ENCODE measurements at regions not wholly inside any gene's neighbourhood (a gene's known extent, or its start where the extent isn't known, plus 50 kb on each side); places are given as distances from the start of the nearest gene placed in this dataset.

- ChIA-PET CTCF (no interaction called here), POLR2A (no interaction called here)
- Histone ChIP-seq H3K9me3 (ENCODE audit: control extremely low read depth in 1 of 5, control insufficient read depth in 4 of 5, insufficient read depth in 2 of 5, low read depth in 1 of 5, low read length in 4 of 5) (no peaks in the 10 kb centered on the region), H3K27ac (ENCODE audit: insufficient read depth in 1 of 2, low read depth in 1 of 2, low read length in 2 of 2, poor library complexity in 1 of 2, severe bottlenecking in 2 of 2) (no peak overlapping the region), H3K4me1 (ENCODE audit: control extremely low read depth in 1 of 4, control insufficient read depth in 4 of 4, insufficient read depth in 4 of 4, low read length in 3 of 4) (peaks cover 0 to 4% (median 2%) of the 10 kb centered on the region in 4 experiments), H3K4me3 (ENCODE audit: control insufficient read depth in 1 of 7, extremely low read depth in 1 of 7, insufficient read depth in 4 of 7, low read depth in 2 of 7, low read length in 6 of 7) (no peak overlapping the region), H3K36me3 (ENCODE audit: control insufficient read depth in 4 of 4, insufficient read depth in 4 of 4, low read length in 3 of 4) (no peaks in the 10 kb centered on the region), H3K27me3 (replicated peaks in 2 of 5; ENCODE audit: control insufficient read depth in 4 of 5, insufficient read depth in 5 of 5, low read length in 4 of 5) (no peaks in the 10 kb centered on the region)
- 94% methylated on average over 2 of the region's 2 CpGs for WGBS (ENCODE audit: insufficient coverage)
- DNase-seq: no peak
These were observed 99.2 kb upstream of the C1QTNF9B start for GRCh38 chr13:23996456-23996855.

- Histone ChIP-seq H3K27ac (ENCODE audit: insufficient read depth in 1 of 2, low read depth in 1 of 2, low read length in 2 of 2, poor library complexity in 1 of 2, severe bottlenecking in 2 of 2) (no peak overlapping the region), H3K4me3 (ENCODE audit: control insufficient read depth in 1 of 7, extremely low read depth in 1 of 7, insufficient read depth in 4 of 7, low read depth in 2 of 7, low read length in 6 of 7) (no peak overlapping the region), H3K27me3 (replicated peaks in 2 of 5; ENCODE audit: control insufficient read depth in 4 of 5, insufficient read depth in 5 of 5, low read length in 4 of 5) (no peaks in the 10 kb centered on the region), H3K9me3 (ENCODE audit: control extremely low read depth in 1 of 5, control insufficient read depth in 4 of 5, insufficient read depth in 2 of 5, low read depth in 1 of 5, low read length in 4 of 5) (no peaks in the 10 kb centered on the region), H3K4me1 (ENCODE audit: control extremely low read depth in 1 of 4, control insufficient read depth in 4 of 4, insufficient read depth in 4 of 4, low read length in 3 of 4) (peaks cover 0 to 4% (median 2%) of the 10 kb centered on the region in 4 experiments), H3K36me3 (ENCODE audit: control insufficient read depth in 4 of 4, insufficient read depth in 4 of 4, low read length in 3 of 4) (no peaks in the 10 kb centered on the region)
- CTCF ChIA-PET: no interaction called here
- POLR2A ChIA-PET: no interaction called here
- no peak for DNase-seq
These were observed 102.1 kb upstream of the C1QTNF9B start for GRCh38 chr13:23999424-23999823.

- no peaks in the 10 kb centered on the region for H3K27me3 ChIP-seq (replicated peaks in 2 of 5; ENCODE audit: control insufficient read depth in 4 of 5, insufficient read depth in 5 of 5, low read length in 4 of 5)
- POLR2A ChIA-PET: no interaction called here
- H3K27ac ChIP-seq (ENCODE audit: insufficient read depth in 1 of 2, low read depth in 1 of 2, low read length in 2 of 2, poor library complexity in 1 of 2, severe bottlenecking in 2 of 2): no peak overlapping the region
- H3K4me1 ChIP-seq (ENCODE audit: control extremely low read depth in 1 of 4, control insufficient read depth in 4 of 4, insufficient read depth in 4 of 4, low read length in 3 of 4): no peaks in the 10 kb centered on the region
- no peaks in the 10 kb centered on the region for H3K9me3 ChIP-seq (ENCODE audit: control extremely low read depth in 1 of 5, control insufficient read depth in 4 of 5, insufficient read depth in 2 of 5, low read depth in 1 of 5, low read length in 4 of 5)
- CTCF ChIA-PET: no interaction called here
- H3K36me3 ChIP-seq (ENCODE audit: control insufficient read depth in 4 of 4, insufficient read depth in 4 of 4, low read length in 3 of 4): no peaks in the 10 kb centered on the region
- 97% methylated on average over 13 of the region's 16 CpGs for WGBS (ENCODE audit: insufficient coverage)
- DNase-seq: no peak
- H3K4me3 ChIP-seq (ENCODE audit: control insufficient read depth in 1 of 7, extremely low read depth in 1 of 7, insufficient read depth in 4 of 7, low read depth in 2 of 7, low read length in 6 of 7): no peak overlapping the region
These were observed 105.0 kb upstream of the C1QTNF9B start for GRCh38 chr13:24002206-24002815.

- Histone ChIP-seq H3K9me3 (ENCODE audit: control extremely low read depth in 1 of 5, control insufficient read depth in 4 of 5, insufficient read depth in 2 of 5, low read depth in 1 of 5, low read length in 4 of 5) (no peaks in the 10 kb centered on the region), H3K27me3 (replicated peaks in 2 of 5; ENCODE audit: control insufficient read depth in 4 of 5, insufficient read depth in 5 of 5, low read length in 4 of 5) (no peaks in the 10 kb centered on the region), H3K36me3 (ENCODE audit: control insufficient read depth in 4 of 4, insufficient read depth in 4 of 4, low read length in 3 of 4) (no peaks in the 10 kb centered on the region), H3K4me1 (ENCODE audit: control extremely low read depth in 1 of 4, control insufficient read depth in 4 of 4, insufficient read depth in 4 of 4, low read length in 3 of 4) (no peaks in the 10 kb centered on the region), H3K4me3 (ENCODE audit: control insufficient read depth in 1 of 7, extremely low read depth in 1 of 7, insufficient read depth in 4 of 7, low read depth in 2 of 7, low read length in 6 of 7) (no peak overlapping the region), H3K27ac (ENCODE audit: insufficient read depth in 1 of 2, low read depth in 1 of 2, low read length in 2 of 2, poor library complexity in 1 of 2, severe bottlenecking in 2 of 2) (no peak overlapping the region)
- CTCF ChIA-PET: interaction anchor here (0.9 kb wide), 1 partner anchor 45 kb away, joined by 3 read pairs; no protein-coding TSS in a partner anchor
- POLR2A ChIA-PET: no interaction called here
- WGBS (ENCODE audit: insufficient coverage): 93% methylated on average over 6 of the region's 12 CpGs
- no peak for DNase-seq
These were observed 107.0 kb upstream of the C1QTNF9B start for GRCh38 chr13:24004142-24004899.

GRCh38 chr13:24004971-24005370 is 107.7 kb upstream of the C1QTNF9B start:
- H3K27me3 ChIP-seq (replicated peaks in 2 of 5; ENCODE audit: control insufficient read depth in 4 of 5, insufficient read depth in 5 of 5, low read length in 4 of 5): no peaks in the 10 kb centered on the region
- POLR2A ChIA-PET: no interaction called here
- no peak for DNase-seq
- no peak overlapping the region for H3K27ac ChIP-seq (ENCODE audit: insufficient read depth in 1 of 2, low read depth in 1 of 2, low read length in 2 of 2, poor library complexity in 1 of 2, severe bottlenecking in 2 of 2)
- CTCF ChIA-PET: interaction anchor here (0.9 to 1.1 kb wide), 2 partner anchors 46 to 60 kb away, joined by 3 read pairs; no protein-coding TSS in a partner anchor
- no peaks in the 10 kb centered on the region for H3K4me1 ChIP-seq (ENCODE audit: control extremely low read depth in 1 of 4, control insufficient read depth in 4 of 4, insufficient read depth in 4 of 4, low read length in 3 of 4)
- 64% methylated on average over 3 of the region's 3 CpGs for WGBS (ENCODE audit: insufficient coverage)
- no peak overlapping the region for H3K4me3 ChIP-seq (ENCODE audit: control insufficient read depth in 1 of 7, extremely low read depth in 1 of 7, insufficient read depth in 4 of 7, low read depth in 2 of 7, low read length in 6 of 7)
- no peaks in the 10 kb centered on the region for H3K36me3 ChIP-seq (ENCODE audit: control insufficient read depth in 4 of 4, insufficient read depth in 4 of 4, low read length in 3 of 4)
- no peaks in the 10 kb centered on the region for H3K9me3 ChIP-seq (ENCODE audit: control extremely low read depth in 1 of 5, control insufficient read depth in 4 of 5, insufficient read depth in 2 of 5, low read depth in 1 of 5, low read length in 4 of 5)

GRCh38 chr13:24005755-24006281 is 108.5 kb upstream of the C1QTNF9B start:
- Histone ChIP-seq H3K36me3 (ENCODE audit: control insufficient read depth in 4 of 4, insufficient read depth in 4 of 4, low read length in 3 of 4) (no peaks in the 10 kb centered on the region), H3K4me1 (ENCODE audit: control extremely low read depth in 1 of 4, control insufficient read depth in 4 of 4, insufficient read depth in 4 of 4, low read length in 3 of 4) (no peaks in the 10 kb centered on the region), H3K9me3 (ENCODE audit: control extremely low read depth in 1 of 5, control insufficient read depth in 4 of 5, insufficient read depth in 2 of 5, low read depth in 1 of 5, low read length in 4 of 5) (no peaks in the 10 kb centered on the region), H3K27ac (ENCODE audit: insufficient read depth in 1 of 2, low read depth in 1 of 2, low read length in 2 of 2, poor library complexity in 1 of 2, severe bottlenecking in 2 of 2) (no peak overlapping the region), H3K4me3 (ENCODE audit: control insufficient read depth in 1 of 7, extremely low read depth in 1 of 7, insufficient read depth in 4 of 7, low read depth in 2 of 7, low read length in 6 of 7) (no peak overlapping the region), H3K27me3 (replicated peaks in 2 of 5; ENCODE audit: control insufficient read depth in 4 of 5, insufficient read depth in 5 of 5, low read length in 4 of 5) (no peaks in the 10 kb centered on the region)
- ChIA-PET CTCF (interaction anchor here (0.9 to 1.1 kb wide), 2 partner anchors 9 to 59 kb away, joined by 3 read pairs; no protein-coding TSS in a partner anchor), POLR2A (no interaction called here)
- no peak for DNase-seq
- WGBS (ENCODE audit: insufficient coverage): 100% methylated on average over 3 of the region's 4 CpGs

- CTCF ChIA-PET: interaction anchor here (0.9 to 1.7 kb wide), 4 partner anchors 9 to 212 kb away, joined by 3 to 7 read pairs (median 3); no protein-coding TSS in a partner anchor
- Histone ChIP-seq H3K9me3 (ENCODE audit: control extremely low read depth in 1 of 5, control insufficient read depth in 4 of 5, insufficient read depth in 2 of 5, low read depth in 1 of 5, low read length in 4 of 5) (no peaks in the 10 kb centered on the region), H3K4me3 (ENCODE audit: control insufficient read depth in 1 of 7, extremely low read depth in 1 of 7, insufficient read depth in 4 of 7, low read depth in 2 of 7, low read length in 6 of 7) (no peak overlapping the region), H3K36me3 (ENCODE audit: control insufficient read depth in 4 of 4, insufficient read depth in 4 of 4, low read length in 3 of 4) (no peaks in the 10 kb centered on the region), H3K27me3 (replicated peaks in 2 of 5; ENCODE audit: control insufficient read depth in 4 of 5, insufficient read depth in 5 of 5, low read length in 4 of 5) (no peaks in the 10 kb centered on the region), H3K27ac (ENCODE audit: insufficient read depth in 1 of 2, low read depth in 1 of 2, low read length in 2 of 2, poor library complexity in 1 of 2, severe bottlenecking in 2 of 2) (no peak overlapping the region), H3K4me1 (ENCODE audit: control extremely low read depth in 1 of 4, control insufficient read depth in 4 of 4, insufficient read depth in 4 of 4, low read length in 3 of 4) (no peaks in the 10 kb centered on the region)
- DNase-seq: no peak
- POLR2A ChIA-PET: no interaction called here
- 94% methylated on average over 17 of the region's 17 CpGs for WGBS (ENCODE audit: insufficient coverage)
These were observed 109.4 kb upstream of the C1QTNF9B start for GRCh38 chr13:24006520-24007248.
